H1 (cell line): ENCODE measurements at regions not wholly inside any gene's neighbourhood (a gene's known extent, or its start where the extent isn't known, plus 50 kb on each side); places are given as distances from the start of the nearest gene placed in this dataset.

Experiments
- CREB1 ChIP-seq: IDR thresholded peaks from 2 replicates; pipeline ENCODE4 v1.6.1; 2012; ENCODE audit warnings: inconsistent platforms
- CTBP2 ChIP-seq: IDR thresholded peaks from 2 replicates; pipeline ENCODE4 v1.7.0; 2011; ENCODE audit warnings: borderline replicate concordance, mild to moderate bottlenecking, moderate library complexity, mixed read lengths, low read length; ENCODE audit not compliant: insufficient read depth, insufficient read length

DNA sequence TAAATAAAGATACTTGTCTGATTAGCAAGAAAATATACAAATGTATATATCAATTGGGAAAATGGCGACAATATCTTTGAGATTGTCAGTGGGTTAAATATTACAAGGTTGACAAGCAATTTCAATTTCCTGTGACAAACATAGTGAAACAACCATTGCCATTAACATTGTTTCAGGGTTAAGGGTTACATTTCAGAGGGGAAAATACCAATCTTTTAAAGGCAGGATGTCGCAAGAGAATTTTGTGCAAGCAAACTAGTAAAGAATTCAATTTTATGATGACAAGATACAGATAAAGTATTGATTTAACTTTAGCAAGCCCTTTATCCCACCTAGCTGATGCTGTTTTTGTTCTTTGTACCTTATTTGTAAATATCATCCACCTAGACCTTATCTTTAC is 305.8 kb upstream of the GRIA3 start (continued):
- no peak for TF ChIP-seq CREB1
- TF ChIP-seq CTBP2 = no peak
